GM19193 (cell line): ENCODE measurements at regions not wholly inside any gene's neighbourhood (a gene's known extent, or its start where the extent isn't known, plus 50 kb on each side); places are given as distances from the start of the nearest gene placed in this dataset.

Source experiments
- POLR2A ChIP-seq: IDR thresholded peaks from 4 replicates; pipeline ENCODE4 v1.6.1; 2011; ENCODE audit not compliant: insufficient read depth, insufficient read length; ENCODE audit errors: extremely low read depth

GRCh38 chr2:146489386-146489785, 1355.4 kb upstream of the ACVR2A start:
- TF ChIP-seq POLR2A, result no peak

- TF ChIP-seq POLR2A, result no peak
Observed at GRCh38 chr2:146481629-146482028, 1363.2 kb upstream of the ACVR2A start.

DNA sequence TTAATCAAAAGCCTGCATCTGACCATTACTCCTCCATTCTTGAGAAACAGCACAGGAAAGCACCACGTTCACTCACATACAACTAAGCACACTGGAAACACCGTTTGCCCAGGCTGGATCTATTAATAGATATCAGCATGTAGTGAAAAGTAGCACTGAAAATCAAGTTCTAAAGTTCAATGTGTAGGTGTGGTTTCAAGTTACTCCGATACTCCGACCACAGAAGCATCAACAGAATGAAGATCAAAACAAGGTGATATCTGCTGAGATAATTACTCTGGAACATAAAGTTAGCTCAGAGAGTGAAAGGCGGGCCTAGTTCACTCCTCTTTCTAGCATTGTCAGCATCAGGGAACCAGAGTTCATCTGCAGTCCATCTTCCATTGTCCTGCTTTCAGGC, 1367.4 kb upstream of the ACVR2A start:
- no peak for TF ChIP-seq POLR2A

DNA sequence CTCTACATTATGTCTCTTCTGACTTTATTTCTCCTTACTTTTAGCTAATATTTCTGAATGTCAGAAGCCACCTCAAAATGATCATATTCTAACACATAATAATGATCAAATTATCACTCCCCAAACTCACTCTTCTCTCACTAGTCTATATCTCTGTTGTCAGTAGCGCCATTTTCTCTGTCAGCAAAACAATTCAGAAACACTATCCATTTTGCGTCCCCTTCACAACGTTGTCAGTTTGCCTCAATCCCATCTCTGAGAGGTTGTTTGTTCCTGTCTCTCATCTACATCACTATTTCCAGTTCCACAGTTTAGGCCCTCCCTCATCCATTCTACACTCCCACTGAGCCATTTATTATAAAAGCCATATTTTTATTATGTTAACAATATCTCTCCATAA, 1376.3 kb upstream of the ACVR2A start:
- no peak for TF ChIP-seq POLR2A

DNA sequence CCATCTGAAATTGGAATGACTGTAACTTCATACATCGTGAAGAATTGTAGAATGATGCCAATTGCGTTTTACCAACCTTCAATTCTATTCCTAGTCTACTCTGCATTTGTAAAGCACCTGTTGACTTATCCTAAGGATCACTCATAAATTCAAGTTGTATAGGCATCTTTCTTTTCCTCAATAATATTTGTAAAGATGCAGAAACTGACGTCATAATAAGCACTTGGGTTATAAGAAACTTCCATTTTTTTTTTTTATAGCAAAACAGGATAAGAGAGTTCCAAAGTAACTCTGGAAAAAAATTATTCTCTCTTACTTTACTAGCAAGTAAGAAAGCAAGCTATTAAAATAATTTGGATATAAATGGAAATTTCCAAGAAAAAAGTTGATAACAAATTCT, 1377.4 kb upstream of the ACVR2A start:
- TF ChIP-seq POLR2A, result no peak

DNA sequence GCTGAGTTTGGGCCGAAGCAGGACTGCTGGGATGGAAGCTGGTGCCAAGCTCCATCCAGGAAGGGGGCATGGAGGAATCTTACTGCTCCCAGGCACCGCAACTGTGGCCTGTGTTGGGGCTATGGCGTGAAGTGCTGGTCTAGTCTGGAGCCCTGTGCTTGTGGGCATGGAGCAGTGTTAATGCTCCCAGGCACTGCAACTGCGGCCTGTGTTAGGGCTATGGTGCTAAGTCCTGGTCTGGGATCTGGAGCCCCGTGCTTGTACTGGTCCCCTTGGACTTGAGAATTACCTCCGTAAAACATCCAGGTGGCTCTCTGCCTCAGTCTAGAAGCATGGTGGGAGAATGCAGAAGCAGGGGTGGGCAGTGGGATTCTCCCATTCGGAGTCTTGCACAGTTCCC, 1379.4 kb upstream of the ACVR2A start:
- no peak for TF ChIP-seq POLR2A

DNA sequence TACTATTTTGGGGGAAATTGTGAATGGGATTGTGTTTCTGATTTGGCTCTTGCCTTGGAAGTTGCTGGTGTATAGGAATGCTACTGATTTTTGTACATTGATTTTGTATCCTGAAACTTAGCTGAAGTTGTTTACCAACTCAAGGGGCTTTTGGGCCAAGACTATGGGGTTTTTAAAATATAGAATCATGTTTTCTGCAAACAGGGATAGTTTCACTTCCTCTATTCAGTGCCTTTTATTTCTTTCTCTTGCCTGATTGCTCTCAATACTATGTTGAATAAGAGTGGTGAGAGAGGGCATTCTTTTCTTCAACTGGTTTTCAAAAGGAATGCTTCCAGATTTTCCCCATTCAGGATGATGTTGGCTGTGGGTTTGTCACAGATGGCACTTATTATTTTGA, 1383.8 kb upstream of the ACVR2A start:
- TF ChIP-seq POLR2A, result no peak

DNA sequence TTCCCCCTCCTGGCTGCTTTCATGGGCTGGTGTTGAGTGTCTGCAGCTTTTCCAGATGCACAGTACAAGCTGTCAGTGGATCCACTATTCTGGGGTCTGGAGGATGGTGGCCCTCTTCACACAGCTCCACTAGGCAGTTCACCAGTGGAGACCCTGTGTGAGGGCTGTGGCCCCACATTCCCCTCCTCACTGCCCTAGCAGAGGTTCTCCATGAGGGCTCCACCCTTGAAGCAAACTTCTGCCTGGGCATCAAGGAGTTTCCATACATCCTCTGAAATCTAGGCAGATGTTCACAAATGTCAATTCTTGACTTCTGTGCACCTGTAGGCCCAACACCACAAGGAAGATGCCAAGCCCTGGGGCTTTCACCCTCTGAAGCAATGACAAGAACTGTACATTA, 1386.2 kb upstream of the ACVR2A start:
- no peak for TF ChIP-seq POLR2A

DNA sequence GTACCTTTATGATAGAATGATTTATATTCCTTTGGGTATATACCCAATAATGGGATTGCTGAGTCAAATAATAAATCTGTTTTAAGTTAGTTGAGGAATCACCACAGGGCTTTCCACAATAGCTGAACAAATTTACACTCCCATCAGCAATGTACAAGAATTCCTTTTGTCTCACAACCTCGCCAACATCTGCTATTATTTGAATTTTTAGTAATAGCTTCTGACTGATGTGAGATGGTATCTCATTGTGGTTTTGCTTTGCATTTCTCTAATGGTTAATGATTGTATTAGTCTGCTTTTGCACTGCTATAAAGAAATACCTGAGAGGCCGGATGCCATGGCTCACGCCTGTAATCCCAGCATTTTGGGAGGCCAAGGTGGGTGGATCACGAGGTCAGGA, 1387.6 kb upstream of the ACVR2A start:
- no peak for TF ChIP-seq POLR2A

DNA sequence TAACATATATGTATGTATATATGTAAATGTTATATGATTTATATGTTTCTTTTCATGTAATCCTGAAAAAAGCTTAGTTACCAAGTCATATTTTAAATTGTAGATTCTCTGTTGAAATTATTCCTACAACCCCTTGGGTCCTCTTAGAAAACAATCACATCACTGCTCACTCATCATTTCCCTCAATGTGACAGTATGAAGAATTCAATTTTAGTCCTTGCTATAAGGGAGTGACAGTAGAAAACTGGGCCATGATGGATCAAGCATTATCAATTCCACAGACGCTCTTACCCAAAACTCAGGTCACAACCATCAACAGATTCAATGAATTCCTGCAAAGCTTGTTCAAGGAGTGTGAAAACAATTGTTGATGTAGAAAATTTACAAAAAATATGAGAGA, 1389.5 kb upstream of the ACVR2A start:
- TF ChIP-seq POLR2A, result no peak

DNA sequence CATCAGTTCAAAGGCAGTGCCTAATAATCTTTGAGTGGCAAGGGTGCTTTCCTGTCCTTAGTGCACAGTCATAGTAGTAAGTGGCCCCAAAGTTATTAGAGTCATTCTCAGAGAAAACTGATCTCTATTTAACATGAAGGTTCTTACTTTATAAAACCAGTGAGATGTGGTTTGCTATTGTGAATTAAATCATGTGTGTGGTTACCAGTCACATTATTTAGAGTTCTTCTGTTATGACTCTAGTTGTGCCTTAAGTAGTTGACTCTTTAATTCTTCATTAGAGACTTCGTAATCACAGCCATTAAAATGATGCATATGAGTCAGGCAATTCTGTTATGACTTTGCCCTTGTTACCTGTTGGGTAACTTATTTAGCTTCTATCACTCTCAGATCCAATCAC, 1392.9 kb upstream of the ACVR2A start:
- no peak for TF ChIP-seq POLR2A

DNA sequence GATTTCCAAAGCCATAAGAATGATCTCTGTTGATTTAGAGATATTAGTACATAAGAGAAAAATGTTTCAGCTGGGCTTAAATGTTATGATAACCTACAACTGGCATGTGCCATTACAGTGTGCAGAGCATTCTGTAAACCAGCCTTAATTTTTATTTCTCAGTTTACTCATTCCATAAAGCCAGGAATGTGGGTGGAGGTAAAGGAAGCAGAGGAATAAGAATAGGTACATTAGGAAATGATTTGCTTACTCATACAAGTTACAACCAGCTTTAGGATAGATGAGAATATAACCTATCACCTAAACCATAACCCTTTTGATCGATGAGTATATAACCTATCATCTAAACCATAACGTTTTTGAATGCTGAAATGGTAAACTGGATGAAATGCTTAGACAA, 1394.7 kb upstream of the ACVR2A start:
- no peak for TF ChIP-seq POLR2A

- TF ChIP-seq POLR2A, result no peak
Observed at GRCh38 chr2:146444987-146445386, 1399.8 kb upstream of the ACVR2A start.

DNA sequence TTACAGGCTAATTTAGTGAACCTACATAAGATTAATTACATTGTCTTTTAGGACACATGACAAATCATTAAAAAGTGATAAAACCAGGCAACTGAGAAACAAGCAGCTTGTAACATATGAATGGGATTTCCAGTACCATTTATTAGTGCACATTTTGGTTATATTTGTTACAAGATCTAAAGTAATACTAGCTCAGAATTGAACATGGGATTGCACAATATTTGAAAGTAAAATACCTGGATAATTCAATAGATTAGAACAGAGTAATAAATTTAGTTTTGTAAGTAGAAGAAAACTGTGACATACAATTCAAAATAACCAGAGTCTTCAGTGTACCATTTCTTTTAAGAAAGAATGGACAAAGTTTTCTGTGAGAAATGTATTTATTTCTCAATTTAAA, 1400.7 kb upstream of the ACVR2A start:
- TF ChIP-seq POLR2A, result no peak

DNA sequence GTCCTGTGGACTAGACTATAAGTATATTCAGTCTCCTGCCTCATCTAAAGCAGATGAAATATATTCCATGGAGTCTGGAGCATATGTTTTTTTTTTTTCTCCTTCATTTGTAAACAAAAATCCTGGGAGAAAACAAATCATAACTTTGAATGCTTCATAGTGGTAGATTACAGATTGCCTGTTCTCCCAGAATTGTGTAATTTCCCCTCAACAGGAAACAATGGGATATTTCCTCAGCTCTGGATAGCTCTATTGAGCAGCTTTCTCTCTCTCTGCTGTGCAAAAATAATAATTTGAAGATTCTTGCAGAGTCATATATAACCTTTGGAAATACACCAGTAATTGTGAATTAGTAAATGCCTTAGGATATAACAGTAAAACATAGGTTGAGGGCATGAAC, 1406.6 kb upstream of the ACVR2A start:
- TF ChIP-seq POLR2A, result no peak

GRCh38 chr2:146437712-146438111, 1407.1 kb upstream of the ACVR2A start:
- no peak for TF ChIP-seq POLR2A

- TF ChIP-seq POLR2A, result no peak
Observed at GRCh38 chr2:146433116-146433875, 1411.5 kb upstream of the ACVR2A start.
